Glutamatergic neuron (in vitro differentiated cells): ENCODE measurements at regions not wholly inside any gene's neighbourhood (a gene's known extent, or its start where the extent isn't known, plus 50 kb on each side); places are given as distances from the start of the nearest gene placed in this dataset.

Source experiments
- DNase-seq: peaks from one replicate; pipeline ENCODE4 v3.0.0; 2022
- H3K27ac Mint-ChIP-seq: one replicate; pipeline ENCODE4 v1.8.0; 2020; ENCODE audit warnings: mild to moderate bottlenecking, mixed read lengths, inconsistent platforms; ENCODE audit not compliant: unreplicated experiment
- H3K27me3 Mint-ChIP-seq: one replicate; pipeline ENCODE4 v1.8.0; 2020; ENCODE audit warnings: mild to moderate bottlenecking, moderate library complexity, mixed read lengths, inconsistent platforms; ENCODE audit not compliant: unreplicated experiment
- H3K36me3 Mint-ChIP-seq: one replicate; pipeline ENCODE4 v1.8.0; 2020; ENCODE audit warnings: mild to moderate bottlenecking, mixed read lengths, inconsistent platforms; ENCODE audit not compliant: unreplicated experiment
- H3K4me1 Mint-ChIP-seq: one replicate; pipeline ENCODE4 v1.8.0; 2020; ENCODE audit warnings: mild to moderate bottlenecking, low read depth, mixed read lengths, inconsistent platforms; ENCODE audit not compliant: unreplicated experiment
- H3K4me3 Mint-ChIP-seq: one replicate; pipeline ENCODE4 v1.8.0; 2020; ENCODE audit warnings: mild to moderate bottlenecking, mixed read lengths, inconsistent platforms; ENCODE audit not compliant: unreplicated experiment
- H3K9me3 Mint-ChIP-seq: one replicate; pipeline ENCODE4 v1.8.0; 2020; ENCODE audit warnings: mild to moderate bottlenecking, moderate library complexity, mixed read lengths, inconsistent platforms; ENCODE audit not compliant: unreplicated experiment
- CTCF ChIP-seq: fragments of 200-600 bp; sonication (generic); IDR thresholded peaks from one replicate; pipeline ENCODE4 v1.5.0; 2021; ENCODE audit not compliant: partially characterized antibody, unreplicated experiment

GRCh38 chr18:45526114-45526841, 89.0 kb upstream of the SLC14A2 start:
- no peaks in the 10 kb centered on the region for H3K4me1 Mint-ChIP-seq
- H3K9me3 Mint-ChIP-seq: no peaks in the 10 kb centered on the region
- DNase-seq: no peak
- no peak for TF ChIP-seq CTCF
- H3K4me3 Mint-ChIP-seq: no peak overlapping the region
- no peak overlapping the region for H3K27ac Mint-ChIP-seq
- no peaks in the 10 kb centered on the region for H3K36me3 Mint-ChIP-seq
- peaks cover 2% of the 10 kb centered on the region for H3K27me3 Mint-ChIP-seq

GRCh38 chr18:45527891-45528290, 87.4 kb upstream of the SLC14A2 start:
- TF ChIP-seq CTCF: no peak
- Mint-ChIP-seq H3K9me3 (peaks cover 2% of the 10 kb centered on the region), H3K27ac (no peak overlapping the region), H3K4me1 (no peaks in the 10 kb centered on the region), H3K27me3 (no peaks in the 10 kb centered on the region), H3K4me3 (no peak overlapping the region), H3K36me3 (no peaks in the 10 kb centered on the region)
- DNase-seq: no peak

- H3K4me1 Mint-ChIP-seq: no peaks in the 10 kb centered on the region
- no peak overlapping the region for H3K4me3 Mint-ChIP-seq
- H3K9me3 Mint-ChIP-seq: peaks cover 2% of the 10 kb centered on the region
- no peaks in the 10 kb centered on the region for H3K27me3 Mint-ChIP-seq
- DNase-seq: no peak
- H3K27ac Mint-ChIP-seq: no peak overlapping the region
- no peak for TF ChIP-seq CTCF
- no peaks in the 10 kb centered on the region for H3K36me3 Mint-ChIP-seq
Observed at GRCh38 chr18:45528712-45529336, 86.5 kb upstream of the SLC14A2 start.

GRCh38 chr18:45538444-45538843, 76.8 kb upstream of the SLC14A2 start:
- H3K27ac Mint-ChIP-seq: no peak overlapping the region
- DNase-seq: no peak
- peaks cover 3% of the 10 kb centered on the region for H3K9me3 Mint-ChIP-seq
- peaks cover 4% of the 10 kb centered on the region for H3K27me3 Mint-ChIP-seq
- TF ChIP-seq CTCF: no peak
- H3K36me3 Mint-ChIP-seq: peaks cover 16% of the 10 kb centered on the region
- no peak overlapping the region for H3K4me3 Mint-ChIP-seq
- peaks cover 2% of the 10 kb centered on the region for H3K4me1 Mint-ChIP-seq

GRCh38 chr18:45539491-45539891, 75.8 kb upstream of the SLC14A2 start:
- DNase-seq: no peak
- no peak for TF ChIP-seq CTCF
- Mint-ChIP-seq H3K4me1 (peaks cover 2% of the 10 kb centered on the region), H3K27ac (no peak overlapping the region), H3K4me3 (no peak overlapping the region), H3K27me3 (peaks cover 4% of the 10 kb centered on the region), H3K36me3 (peaks cover 16% of the 10 kb centered on the region), H3K9me3 (peaks cover 3% of the 10 kb centered on the region)
